PC-3 (cell line): ENCODE measurements at regions not wholly inside any gene's neighbourhood (a gene's known extent, or its start where the extent isn't known, plus 50 kb on each side); places are given as distances from the start of the nearest gene placed in this dataset.

Experiments used
- CTCF ChIP-seq: fragments of 300-600 bp; sonication (generic); conservative IDR thresholded peaks from 2 replicates; pipeline ENCODE4 v1.5.1; 2017; ENCODE audit warnings: antibody characterized with exemption, low read depth, mild to moderate bottlenecking, low read length
- EZH2 ChIP-seq: fragments of 300-600 bp; sonication (generic); IDR thresholded peaks from one replicate; pipeline ENCODE4 v1.6.1; 2017; ENCODE audit warnings: antibody characterized with exemption, mild to moderate bottlenecking, low read length; ENCODE audit not compliant: unreplicated experiment

- no peak for TF ChIP-seq CTCF
- no peak for TF ChIP-seq EZH2
Observed at GRCh38 chr10:125484035-125484732, 198.8 kb downstream of the TEX36 start.
